Thyroid gland (tissue), 4 donors: ENCODE measurements at regions not wholly inside any gene's neighbourhood (a gene's known extent, or its start where the extent isn't known, plus 50 kb on each side); places are given as distances from the start of the nearest gene placed in this dataset.
"Not testable (repeated sequence)": the region's sequence is repeated elsewhere in the genome, so short reads cannot be mapped to it uniquely, and the experiment has no call there.

Source experiments
- DNase-seq, 2 donors: peaks; one replicate each; pipeline ENCODE4 v3.0.0-alpha.2; 2019
- H3K27ac ChIP-seq, 3 donors: fragments of 200-600 bp; sonication (generic); 1 replicate in 2 of 3; 2 replicates in 1 of 3; pipeline ENCODE4 v1.5.1; 2016 to 2019; ENCODE audit warnings: mild to moderate bottlenecking in 1 of 3, moderate library complexity in 1 of 3
- H3K27me3 ChIP-seq: fragments of 200-600 bp; sonication (generic); one replicate; pipeline ENCODE4 v1.5.1; 2019
- H3K36me3 ChIP-seq, 2 donors: fragments of 200-600 bp; sonication (generic); one replicate each; pipeline ENCODE4 v1.5.1; 2016 to 2019
- H3K4me1 ChIP-seq, 2 donors: fragments of 200-600 bp; sonication (generic); one replicate each; pipeline ENCODE4 v1.5.1; 2017 to 2019
- H3K4me3 ChIP-seq, 3 donors: fragments of 200-600 bp; sonication (generic); replicated peaks in 1 of 3; 1 replicate in 2 of 3; 2 replicates in 1 of 3; pipeline ENCODE4 v1.5.1; 2016; ENCODE audit warnings: mild to moderate bottlenecking in 1 of 3
- H3K9me3 ChIP-seq: fragments of 200-600 bp; sonication (generic); one replicate; pipeline ENCODE4 v1.5.1; 2017
- POLR2A ChIP-seq, 2 donors: fragments of 450-650 bp; IDR thresholded peaks; one replicate each; pipeline ENCODE4 v1.6.1; 2017; ENCODE audit warnings: antibody characterized with exemption in 2 of 2, mild to moderate bottlenecking in 2 of 2, moderate library complexity in 1 of 2
- WGBS, 2 donors: methylation state at CpG; one replicate each; pipeline ENCODE4 v1.1.5; 2017; 5-methylcytosine and 5-hydroxymethylcytosine counted together
- intact Hi-C: fragments of 100-400 bp; cut with DNase I; formaldehyde crosslinking; loops from one replicate; pipeline ENCODE4 v1.15.1; 2023
- TF ChIP-seq, protein P1 (sequence below), 6 experiments: fragments of 200-600 bp in 3 of 6; fragments of 450-650 bp in 3 of 6; sonication (generic) in 3 of 6; IDR thresholded peaks; one replicate each; pipeline ENCODE4 v1.5.1; 2016 to 2019; ENCODE audit warnings: antibody characterized with exemption in 6 of 6, mild to moderate bottlenecking in 2 of 6, inconsistent platforms in 1 of 6, moderate library complexity in 1 of 6

DNA sequence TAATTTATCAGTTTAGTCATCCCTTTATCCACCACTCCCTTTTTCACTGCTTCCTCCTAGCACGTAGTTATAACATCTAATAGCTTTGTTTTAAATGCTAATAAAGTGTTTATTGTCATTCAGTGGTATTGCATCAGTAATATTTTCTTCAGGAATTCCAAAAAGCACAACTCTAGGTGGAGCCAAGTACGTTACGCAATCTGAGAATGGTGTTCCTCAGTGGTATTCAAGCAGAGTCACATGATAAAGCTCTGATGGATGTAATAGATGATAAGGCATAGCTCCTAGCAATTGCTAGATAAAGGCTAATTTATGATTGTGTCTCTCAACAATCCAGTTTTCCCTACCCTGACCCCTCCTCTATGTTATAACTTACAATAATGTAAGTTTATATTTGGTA, 494.6 kb upstream of the ADGRL4 start:
- Histone ChIP-seq H3K4me3 (no peak overlapping the region), H3K9me3 (no peaks in the 10 kb centered on the region), H3K36me3 (no peaks in the 10 kb centered on the region), H3K4me1 (no peaks in the 10 kb centered on the region), H3K27ac (no peak overlapping the region), H3K27me3 (no peaks in the 10 kb centered on the region)
- no peak for TF ChIP-seq POLR2A (IDR thresholded peaks at IDR 0.05)
- TF ChIP-seq, protein P1, sequence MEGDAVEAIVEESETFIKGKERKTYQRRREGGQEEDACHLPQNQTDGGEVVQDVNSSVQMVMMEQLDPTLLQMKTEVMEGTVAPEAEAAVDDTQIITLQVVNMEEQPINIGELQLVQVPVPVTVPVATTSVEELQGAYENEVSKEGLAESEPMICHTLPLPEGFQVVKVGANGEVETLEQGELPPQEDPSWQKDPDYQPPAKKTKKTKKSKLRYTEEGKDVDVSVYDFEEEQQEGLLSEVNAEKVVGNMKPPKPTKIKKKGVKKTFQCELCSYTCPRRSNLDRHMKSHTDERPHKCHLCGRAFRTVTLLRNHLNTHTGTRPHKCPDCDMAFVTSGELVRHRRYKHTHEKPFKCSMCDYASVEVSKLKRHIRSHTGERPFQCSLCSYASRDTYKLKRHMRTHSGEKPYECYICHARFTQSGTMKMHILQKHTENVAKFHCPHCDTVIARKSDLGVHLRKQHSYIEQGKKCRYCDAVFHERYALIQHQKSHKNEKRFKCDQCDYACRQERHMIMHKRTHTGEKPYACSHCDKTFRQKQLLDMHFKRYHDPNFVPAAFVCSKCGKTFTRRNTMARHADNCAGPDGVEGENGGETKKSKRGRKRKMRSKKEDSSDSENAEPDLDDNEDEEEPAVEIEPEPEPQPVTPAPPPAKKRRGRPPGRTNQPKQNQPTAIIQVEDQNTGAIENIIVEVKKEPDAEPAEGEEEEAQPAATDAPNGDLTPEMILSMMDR (IDR thresholded peaks at IDR 0.05) = no peak
- DNase-seq = no peak
- intact Hi-C loops = no loop called here
- 94 to 95% methylated on average over 3 of the region's 3 CpGs for WGBS, 2 donors

DNA sequence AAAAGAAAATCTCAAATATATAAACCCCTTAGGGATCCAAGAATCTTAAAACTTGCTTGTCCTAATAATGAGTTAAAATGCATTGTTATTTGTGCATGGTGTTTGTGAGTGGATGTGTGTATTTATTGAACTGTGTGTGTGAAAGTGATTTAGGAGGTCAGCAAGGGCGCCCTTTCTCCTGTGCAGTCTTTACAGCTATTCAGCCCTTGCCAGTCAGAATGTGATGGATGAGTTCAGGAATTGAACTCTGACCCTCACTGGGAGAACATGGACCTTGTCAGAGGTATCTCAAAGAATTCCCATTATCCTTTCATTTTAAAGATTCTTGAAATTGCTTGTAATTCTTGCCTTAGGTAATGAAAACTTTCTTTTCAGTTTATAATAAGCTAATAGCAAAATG, 493.0 kb upstream of the ADGRL4 start:
- no peaks in the 10 kb centered on the region for H3K27me3 ChIP-seq
- no peak overlapping the region for H3K27ac ChIP-seq
- intact Hi-C loops = no loop called here
- no peaks in the 10 kb centered on the region for H3K36me3 ChIP-seq
- H3K4me1 ChIP-seq = no peaks in the 10 kb centered on the region
- 87 to 93% methylated on average over 1 of the region's 1 CpG for WGBS, 2 donors
- H3K4me3 ChIP-seq = no peak overlapping the region
- TF ChIP-seq, protein P1 (IDR thresholded peaks at IDR 0.05) = no peak
- TF ChIP-seq POLR2A (IDR thresholded peaks at IDR 0.05) = no peak
- no peaks in the 10 kb centered on the region for H3K9me3 ChIP-seq
- DNase-seq = no peak

DNA sequence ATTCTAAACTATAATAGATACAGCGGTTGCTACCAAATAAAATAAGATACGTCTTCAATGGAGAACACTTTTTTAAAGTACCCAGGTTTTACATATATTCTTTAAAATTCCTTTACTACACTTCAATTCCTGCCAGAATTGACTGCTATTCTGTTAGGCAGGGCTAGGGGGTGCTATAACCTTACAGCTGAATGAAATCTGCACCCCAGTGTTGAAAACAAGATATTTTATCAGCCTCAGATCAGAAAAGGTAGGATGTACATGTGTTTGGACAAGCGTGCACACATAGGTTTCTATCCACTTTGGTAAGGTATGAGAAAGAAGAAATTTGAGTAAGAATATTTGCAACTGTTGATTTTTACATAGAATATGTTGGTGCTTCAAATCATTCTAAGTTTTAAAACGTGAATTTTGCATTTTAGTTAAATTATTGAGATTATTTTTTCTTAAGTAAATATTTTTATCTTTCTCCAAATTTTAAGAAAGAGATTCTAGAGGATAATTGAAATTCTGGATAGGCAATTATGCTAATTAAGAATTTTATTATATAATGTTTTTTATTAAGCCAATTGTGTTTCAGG, 490.8 kb upstream of the ADGRL4 start:
- Histone ChIP-seq H3K27ac (no peak overlapping the region), H3K9me3 (no peaks in the 10 kb centered on the region), H3K36me3 (no peaks in the 10 kb centered on the region), H3K4me3 (no peak overlapping the region), H3K4me1 (no peaks in the 10 kb centered on the region), H3K27me3 (no peaks in the 10 kb centered on the region)
- intact Hi-C loops = no loop called here
- DNase-seq = no peak
- 34 to 35% methylated on average over 4 of the region's 4 CpGs for WGBS, 2 donors
- TF ChIP-seq, protein P1 (IDR thresholded peaks at IDR 0.05) = peak in 3 of 6 experiments; percentile 32 to 58 (median 37)
- TF ChIP-seq POLR2A (IDR thresholded peaks at IDR 0.05) = no peak

DNA sequence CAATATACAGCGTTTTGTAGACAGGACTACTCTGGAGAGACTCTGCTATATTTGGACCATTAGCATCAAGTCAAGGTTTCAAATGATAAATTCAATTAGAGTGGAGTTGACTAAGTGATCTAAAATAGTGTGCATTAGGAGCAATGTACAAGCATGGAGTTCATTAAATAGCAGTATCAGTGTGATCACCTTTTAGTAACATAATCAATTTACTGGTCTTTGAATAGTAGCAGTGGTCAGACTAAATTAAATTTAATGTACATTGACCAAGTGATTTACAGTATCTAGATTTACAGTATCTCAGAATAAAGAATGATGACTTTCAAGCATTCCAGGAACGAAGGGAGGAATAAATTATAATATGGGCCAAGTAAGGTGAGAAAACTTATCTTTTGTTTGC, 489.6 kb upstream of the ADGRL4 start:
- 78 to 80% methylated on average over 2 of the region's 2 CpGs for WGBS, 2 donors
- no peaks in the 10 kb centered on the region for H3K27me3 ChIP-seq
- intact Hi-C loops = no loop called here
- no peaks in the 10 kb centered on the region for H3K4me1 ChIP-seq
- H3K4me3 ChIP-seq = no peak overlapping the region
- no peaks in the 10 kb centered on the region for H3K36me3 ChIP-seq
- no peak for TF ChIP-seq POLR2A (IDR thresholded peaks at IDR 0.05)
- TF ChIP-seq, protein P1 (IDR thresholded peaks at IDR 0.05) = no peak
- DNase-seq = no peak
- no peaks in the 10 kb centered on the region for H3K9me3 ChIP-seq
- H3K27ac ChIP-seq = no peak overlapping the region

DNA sequence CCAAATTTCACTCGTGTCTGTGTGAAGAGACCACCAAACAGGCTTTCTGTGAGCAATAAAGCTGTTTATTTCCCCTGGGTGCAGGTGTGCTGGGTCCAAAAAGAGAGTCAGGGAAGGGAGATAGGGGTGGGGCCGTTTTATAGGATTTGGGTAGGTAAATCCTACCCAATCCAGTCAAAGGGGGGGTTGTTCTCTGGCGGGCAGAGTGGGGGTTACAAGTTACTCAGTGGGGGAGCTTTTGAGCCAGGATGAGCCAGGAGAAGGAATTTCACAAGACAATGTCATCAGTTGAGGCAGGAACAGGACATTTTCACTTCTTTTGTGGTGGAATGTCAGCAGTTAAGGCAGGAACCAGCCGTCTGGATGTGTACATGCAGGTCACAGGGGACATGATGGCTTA, 487.2 kb upstream of the ADGRL4 start:
- 69 to 87% methylated on average over 4 of the region's 4 CpGs for WGBS, 2 donors
- H3K4me3 ChIP-seq, H3K36me3 ChIP-seq, H3K4me1 ChIP-seq, intact Hi-C loops, H3K27me3 ChIP-seq, DNase-seq, H3K9me3 ChIP-seq, H3K27ac ChIP-seq: not testable (repeated sequence)

DNA sequence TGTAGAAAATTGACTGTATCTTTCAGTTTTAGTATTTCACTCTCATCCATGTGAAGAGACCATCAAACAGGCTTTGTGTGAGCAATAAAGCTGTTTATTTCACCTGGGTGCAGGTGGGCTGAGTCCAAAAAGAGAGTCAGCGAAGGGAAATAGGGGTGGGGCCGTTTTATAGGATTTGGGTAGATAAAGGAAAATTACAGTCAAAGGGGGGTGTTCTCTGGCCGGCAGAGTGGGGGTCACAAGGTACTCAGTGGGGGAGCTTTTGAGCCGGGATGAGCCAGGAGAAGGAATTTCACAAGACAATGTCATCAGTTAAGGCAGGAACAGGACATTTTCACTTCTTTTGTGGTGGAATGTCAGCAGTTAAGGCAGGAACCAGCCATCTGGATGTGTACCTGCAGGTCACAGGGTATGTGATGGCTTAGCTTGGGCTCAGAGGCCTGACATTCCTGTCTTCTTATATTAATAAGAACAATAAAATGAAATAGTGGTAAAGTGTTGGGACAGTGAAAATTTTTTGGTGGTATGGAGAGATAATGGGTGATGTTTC, 482.1 kb upstream of the ADGRL4 start:
- H3K9me3 ChIP-seq, H3K27me3 ChIP-seq, H3K27ac ChIP-seq, H3K36me3 ChIP-seq, DNase-seq, H3K4me1 ChIP-seq, H3K4me3 ChIP-seq, intact Hi-C loops: not testable (repeated sequence)
- WGBS, 2 donors = 69 to 71% methylated on average over 4 of the region's 4 CpGs
